ENCODE measurements at regions not wholly inside any gene's neighbourhood (a gene's known extent, or its start where the extent isn't known, plus 50 kb on each side); places are given as distances from the start of the nearest gene placed in this dataset.

GRCh38 chr12:103053089-103053488 is 95.6 kb downstream of the ASCL1 start:
- Mint-ChIP-seq H3K27me3 (ENCODE audit: unreplicated experiment) (no peaks in the 10 kb centered on the region), H3K9me3 (ENCODE audit: low read depth, unreplicated experiment) (peaks cover 21% of the 10 kb centered on the region), H3K27ac (ENCODE audit: unreplicated experiment) (no peak overlapping the region), H3K4me1 (ENCODE audit: low read depth, unreplicated experiment) (no peaks in the 10 kb centered on the region), H3K4me3 (ENCODE audit: low read depth, unreplicated experiment) (no peak overlapping the region), H3K36me3 (ENCODE audit: insufficient read depth, unreplicated experiment) (no peaks in the 10 kb centered on the region)
- no TSS peak for BruUV-seq (replicated peaks)
- CTCF ChIA-PET, result no interaction called here
- DNase-seq, result no peak
- intact Hi-C loops (cut with micrococcal nuclease; ENCODE audit: unreplicated experiment), result no loop called here
- TF ChIP-seq, protein P1, sequence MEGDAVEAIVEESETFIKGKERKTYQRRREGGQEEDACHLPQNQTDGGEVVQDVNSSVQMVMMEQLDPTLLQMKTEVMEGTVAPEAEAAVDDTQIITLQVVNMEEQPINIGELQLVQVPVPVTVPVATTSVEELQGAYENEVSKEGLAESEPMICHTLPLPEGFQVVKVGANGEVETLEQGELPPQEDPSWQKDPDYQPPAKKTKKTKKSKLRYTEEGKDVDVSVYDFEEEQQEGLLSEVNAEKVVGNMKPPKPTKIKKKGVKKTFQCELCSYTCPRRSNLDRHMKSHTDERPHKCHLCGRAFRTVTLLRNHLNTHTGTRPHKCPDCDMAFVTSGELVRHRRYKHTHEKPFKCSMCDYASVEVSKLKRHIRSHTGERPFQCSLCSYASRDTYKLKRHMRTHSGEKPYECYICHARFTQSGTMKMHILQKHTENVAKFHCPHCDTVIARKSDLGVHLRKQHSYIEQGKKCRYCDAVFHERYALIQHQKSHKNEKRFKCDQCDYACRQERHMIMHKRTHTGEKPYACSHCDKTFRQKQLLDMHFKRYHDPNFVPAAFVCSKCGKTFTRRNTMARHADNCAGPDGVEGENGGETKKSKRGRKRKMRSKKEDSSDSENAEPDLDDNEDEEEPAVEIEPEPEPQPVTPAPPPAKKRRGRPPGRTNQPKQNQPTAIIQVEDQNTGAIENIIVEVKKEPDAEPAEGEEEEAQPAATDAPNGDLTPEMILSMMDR (IDR thresholded peaks at IDR 0.05; ENCODE audit: unreplicated experiment), result no peak

DNA sequence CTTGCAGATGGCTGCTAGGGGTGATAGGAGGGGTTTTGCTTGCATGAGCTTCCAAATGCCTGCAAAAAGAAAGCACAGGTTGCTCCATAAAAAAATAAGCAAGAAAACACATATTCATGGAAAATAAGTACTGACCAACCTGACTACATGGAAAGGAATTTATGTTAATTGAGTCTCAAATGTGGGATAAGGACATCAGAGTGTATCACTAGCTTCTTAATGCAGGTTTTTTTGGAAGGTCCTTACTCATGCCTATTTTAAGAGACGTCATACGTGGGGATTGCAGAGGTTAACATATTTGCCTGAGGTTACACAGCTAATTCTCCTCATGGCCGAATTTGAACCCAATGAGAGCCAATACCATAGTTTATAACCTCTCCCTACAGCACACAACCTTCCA is 116.2 kb downstream of the ASCL1 start:
- DNase-seq, result no peak
- intact Hi-C loops (cut with micrococcal nuclease; ENCODE audit: unreplicated experiment), result no loop called here
- H3K9me3 Mint-ChIP-seq (ENCODE audit: low read depth, unreplicated experiment), result peaks cover 11% of the 10 kb centered on the region
- H3K4me1 Mint-ChIP-seq (ENCODE audit: low read depth, unreplicated experiment), result no peaks in the 10 kb centered on the region
- no peak overlapping the region for H3K4me3 Mint-ChIP-seq (ENCODE audit: low read depth, unreplicated experiment)
- no peaks in the 10 kb centered on the region for H3K27me3 Mint-ChIP-seq (ENCODE audit: unreplicated experiment)
- H3K36me3 Mint-ChIP-seq (ENCODE audit: insufficient read depth, unreplicated experiment), result no peaks in the 10 kb centered on the region
- CTCF ChIA-PET, result no interaction called here
- TF ChIP-seq, protein P1 (IDR thresholded peaks at IDR 0.05; ENCODE audit: unreplicated experiment), result no peak
- no TSS peak for BruUV-seq (replicated peaks)
- no peak overlapping the region for H3K27ac Mint-ChIP-seq (ENCODE audit: unreplicated experiment)

DNA sequence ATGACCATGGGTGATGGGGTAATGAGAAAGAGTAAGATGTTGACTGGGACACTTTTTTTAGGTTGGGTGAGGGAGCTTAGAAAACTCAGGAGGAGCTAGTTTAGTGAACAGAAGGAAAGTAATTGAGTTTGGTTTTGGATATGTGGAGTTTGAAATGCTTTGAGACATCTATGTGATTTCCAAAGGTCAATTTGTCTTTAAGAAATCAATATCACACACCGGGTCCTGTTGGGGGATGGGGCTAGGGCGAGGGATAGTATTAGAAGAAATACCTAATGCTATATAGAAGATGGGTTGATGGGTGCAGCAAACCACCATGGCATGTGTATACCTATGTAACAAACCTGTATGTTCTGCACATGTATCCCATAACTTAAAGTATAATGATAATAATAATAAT is 118.4 kb downstream of the ASCL1 start:
- CTCF ChIA-PET, result no interaction called here
- TF ChIP-seq, protein P1 (IDR thresholded peaks at IDR 0.05; ENCODE audit: unreplicated experiment), result no peak
- no peak for DNase-seq
- intact Hi-C loops (cut with micrococcal nuclease; ENCODE audit: unreplicated experiment), result no loop called here
- no peak overlapping the region for H3K27ac Mint-ChIP-seq (ENCODE audit: unreplicated experiment)
- H3K27me3 Mint-ChIP-seq (ENCODE audit: unreplicated experiment), result no peaks in the 10 kb centered on the region
- no peaks in the 10 kb centered on the region for H3K36me3 Mint-ChIP-seq (ENCODE audit: insufficient read depth, unreplicated experiment)
- H3K4me1 Mint-ChIP-seq (ENCODE audit: low read depth, unreplicated experiment), result no peaks in the 10 kb centered on the region
- H3K9me3 Mint-ChIP-seq (ENCODE audit: low read depth, unreplicated experiment), result peaks cover 4% of the 10 kb centered on the region
- H3K4me3 Mint-ChIP-seq (ENCODE audit: low read depth, unreplicated experiment), result no peak overlapping the region
- BruUV-seq (replicated peaks), result no TSS peak

GRCh38 chr12:103077108-103077773 is 119.8 kb downstream of the ASCL1 start:
- CTCF ChIA-PET, result no interaction called here
- no peaks in the 10 kb centered on the region for H3K27me3 Mint-ChIP-seq (ENCODE audit: unreplicated experiment)
- no peaks in the 10 kb centered on the region for H3K36me3 Mint-ChIP-seq (ENCODE audit: insufficient read depth, unreplicated experiment)
- no peak overlapping the region for H3K4me3 Mint-ChIP-seq (ENCODE audit: low read depth, unreplicated experiment)
- no peak for DNase-seq
- no peaks in the 10 kb centered on the region for H3K4me1 Mint-ChIP-seq (ENCODE audit: low read depth, unreplicated experiment)
- TF ChIP-seq, protein P1 (IDR thresholded peaks at IDR 0.05; ENCODE audit: unreplicated experiment), result no peak
- no peak overlapping the region for H3K27ac Mint-ChIP-seq (ENCODE audit: unreplicated experiment)
- peaks cover 13% of the 10 kb centered on the region for H3K9me3 Mint-ChIP-seq (ENCODE audit: low read depth, unreplicated experiment)
- BruUV-seq (replicated peaks), result no TSS peak
- intact Hi-C loops (cut with micrococcal nuclease; ENCODE audit: unreplicated experiment), result no loop called here

All from Calu3 (cell line).